SK-N-SH treated with all-trans-retinoic acid at 6 μM for 48 hours (cell line): ENCODE measurements at regions not wholly inside any gene's neighbourhood (a gene's known extent, or its start where the extent isn't known, plus 50 kb on each side); places are given as distances from the start of the nearest gene placed in this dataset.

Experiments used
- ARNTL ChIP-seq: fragments of 450-650 bp; formaldehyde crosslinking; IDR thresholded peaks from 2 replicates; pipeline ENCODE4 v1.5.0; 2020; ENCODE audit warnings: low read depth, mild to moderate bottlenecking, moderate library complexity, borderline replicate concordance
- CREB5 ChIP-seq: fragments of 250-450 bp; sonication (Bioruptor Pico); IDR thresholded peaks from 2 replicates; pipeline ENCODE4 v1.5.1; 2020; ENCODE audit warnings: low read depth, mild to moderate bottlenecking, moderate library complexity
- CSRNP3 ChIP-seq: fragments of 250-450 bp; sonication (Bioruptor Pico); IDR thresholded peaks from 2 replicates; pipeline ENCODE4 v1.5.1; 2021; ENCODE audit warnings: mild to moderate bottlenecking, moderate library complexity
- PATZ1 ChIP-seq: fragments of 250-450 bp; sonication (Bioruptor Pico); IDR thresholded peaks from 2 replicates; pipeline ENCODE4 v1.8.0; 2020; ENCODE audit warnings: mild to moderate bottlenecking, moderate library complexity, borderline replicate concordance
- POU6F1 ChIP-seq: fragments of 250-450 bp; sonication (Bioruptor Pico); IDR thresholded peaks from 2 replicates; pipeline ENCODE4 v1.8.0; 2021; ENCODE audit warnings: low read depth, mild to moderate bottlenecking, moderate library complexity, borderline replicate concordance
- PPARA ChIP-seq: fragments of 250-450 bp; sonication (Bioruptor Pico); IDR thresholded peaks from 2 replicates; pipeline ENCODE4 v1.5.0; 2020; ENCODE audit warnings: mild to moderate bottlenecking, borderline replicate concordance
- RARB ChIP-seq: fragments of 250-450 bp; sonication (Bioruptor Pico); IDR thresholded peaks from 2 replicates; pipeline ENCODE4 v1.8.0; 2021; ENCODE audit warnings: mild to moderate bottlenecking, moderate library complexity
- TCF4 ChIP-seq: fragments of 250-450 bp; sonication (Bioruptor Pico); IDR thresholded peaks from 2 replicates; pipeline ENCODE4 v1.8.0; 2021; ENCODE audit warnings: mild to moderate bottlenecking, moderate library complexity, borderline replicate concordance
- TSHZ2 ChIP-seq: fragments of 250-450 bp; sonication (Bioruptor Pico); IDR thresholded peaks from 2 replicates; pipeline ENCODE4 v1.5.0; 2020; ENCODE audit warnings: mild to moderate bottlenecking, moderate library complexity
- ZFP3 ChIP-seq: fragments of 250-450 bp; sonication (Bioruptor Pico); IDR thresholded peaks from 2 replicates; pipeline ENCODE4 v1.5.0; 2020; ENCODE audit warnings: mild to moderate bottlenecking, moderate library complexity
- ZNF565 ChIP-seq: fragments of 450-650 bp; formaldehyde crosslinking; conservative IDR thresholded peaks from 2 replicates; pipeline ENCODE4 v1.5.0; 2020; ENCODE audit warnings: low read depth, mild to moderate bottlenecking, moderate library complexity
- ZNF8 ChIP-seq: fragments of 450-650 bp; formaldehyde crosslinking; IDR thresholded peaks from 2 replicates; pipeline ENCODE4 v1.5.0; 2020; ENCODE audit warnings: mild to moderate bottlenecking, moderate library complexity

- no peak for TF ChIP-seq RARB (CRISPR knock-in tag)
- TF ChIP-seq ARNTL (CRISPR knock-in tag) = no peak
- no peak for TF ChIP-seq ZNF565
- TF ChIP-seq CSRNP3 (CRISPR knock-in tag) = no peak
- TF ChIP-seq TCF4 (CRISPR knock-in tag) = no peak
- TF ChIP-seq ZFP3 = no peak
- TF ChIP-seq POU6F1 (CRISPR knock-in tag) = no peak
- no peak for TF ChIP-seq TSHZ2 (CRISPR knock-in tag)
- TF ChIP-seq CREB5 = no peak
- no peak for TF ChIP-seq PATZ1 (CRISPR knock-in tag)
- no peak for TF ChIP-seq PPARA
- no peak for TF ChIP-seq ZNF8 (CRISPR knock-in tag)
These were observed 135.0 kb downstream of the IRS1 start for GRCh38 chr2:226664661-226665060.
